ENCODE measurements at regions not wholly inside any gene's neighbourhood (a gene's known extent, or its start where the extent isn't known, plus 50 kb on each side); places are given as distances from the start of the nearest gene placed in this dataset.

- no peak for TF ChIP-seq POLR2A (IDR thresholded peaks at IDR 0.05)
- no peak for TF ChIP-seq CTCF (IDR thresholded peaks at IDR 0.05 in 4 of 5, conservative IDR thresholded peaks at IDR 0.05 in 1 of 5)
Observed at GRCh38 chr6:8905757-8906156, 470.4 kb upstream of the SLC35B3 start.

Measured in gastrocnemius medialis (tissue), 4 donors.